H9 (cell line): ENCODE measurements at regions not wholly inside any gene's neighbourhood (a gene's known extent, or its start where the extent isn't known, plus 50 kb on each side); places are given as distances from the start of the nearest gene placed in this dataset.

ENCODE experiments used
- DNase-seq: peaks from one replicate; pipeline ENCODE4 v3.0.0-alpha.2; 2017
- H2AFZ ChIP-seq: one replicate; pipeline ENCODE4 v1.6.1; 2013; ENCODE audit warnings: mild to moderate bottlenecking, low read length, control low read depth, moderate library complexity
- H2AK5ac ChIP-seq: 2 replicates; pipeline ENCODE4 v1.6.1; 2013; ENCODE audit warnings: low read length, control low read depth, mixed read lengths; ENCODE audit not compliant: insufficient read length
- H2BK120ac ChIP-seq: one replicate; pipeline ENCODE4 v1.6.1; 2013; ENCODE audit warnings: low read depth, mild to moderate bottlenecking, low read length, control low read depth, inconsistent platforms; ENCODE audit not compliant: poor library complexity, severe bottlenecking
- H2BK12ac ChIP-seq: 2 replicates; pipeline ENCODE4 v1.6.1; 2013; ENCODE audit warnings: low read length, control low read depth, mixed read lengths, low read depth; ENCODE audit not compliant: insufficient read length
- H2BK15ac ChIP-seq: 2 replicates; pipeline ENCODE4 v1.6.1; 2013; ENCODE audit warnings: low read depth, low read length, control low read depth
- H2BK20ac ChIP-seq: one replicate; pipeline ENCODE4 v1.6.1; 2013; ENCODE audit warnings: low read depth, mild to moderate bottlenecking, low read length, control low read depth, inconsistent platforms; ENCODE audit not compliant: poor library complexity, severe bottlenecking
- H2BK5ac ChIP-seq: 2 replicates; pipeline ENCODE4 v1.6.1; 2013; ENCODE audit warnings: low read length, control low read depth, mixed read lengths; ENCODE audit not compliant: insufficient read length
- H3K14ac ChIP-seq: 2 replicates; pipeline ENCODE4 v1.6.1; 2013; ENCODE audit warnings: low read length, control low read depth; ENCODE audit not compliant: insufficient read depth
- H3K18ac ChIP-seq: 2 replicates; pipeline ENCODE4 v1.6.1; 2013; ENCODE audit warnings: low read depth, mild to moderate bottlenecking, mixed read lengths, low read length, control low read depth; ENCODE audit not compliant: insufficient read length
- H3K23ac ChIP-seq: 2 replicates; pipeline ENCODE4 v1.6.1; 2013; ENCODE audit warnings: low read length, control low read depth, mixed read lengths, low read depth; ENCODE audit not compliant: insufficient read length
- H3K23me2 ChIP-seq: 2 replicates; pipeline ENCODE4 v1.6.1; 2013; ENCODE audit warnings: low read depth, mild to moderate bottlenecking, mixed read lengths, low read length, control low read depth; ENCODE audit not compliant: insufficient read length, poor library complexity, severe bottlenecking
- H3K27ac ChIP-seq: 2 replicates; pipeline ENCODE4 v1.5.1; 2013; ENCODE audit warnings: low read length, control low read depth, mixed read lengths, low read depth; ENCODE audit not compliant: insufficient read length
- H3K27me3 ChIP-seq: 2 replicates; pipeline ENCODE4 v1.6.1; 2013; ENCODE audit warnings: low read length, control low read depth, inconsistent platforms; ENCODE audit not compliant: insufficient read depth
- H3K4ac ChIP-seq: 2 replicates; pipeline ENCODE4 v1.6.1; 2013; ENCODE audit warnings: low read depth, mild to moderate bottlenecking, control low read depth, inconsistent platforms, low read length, moderate library complexity
- H3K4me1 ChIP-seq: 2 replicates; pipeline ENCODE4 v1.6.1; 2013; ENCODE audit warnings: low read length, control low read depth, inconsistent platforms; ENCODE audit not compliant: insufficient read depth
- H3K4me2 ChIP-seq: 2 replicates; pipeline ENCODE4 v1.6.1; 2013; ENCODE audit warnings: low read length, control low read depth, mixed read lengths; ENCODE audit not compliant: insufficient read length, insufficient read depth
- H3K56ac ChIP-seq: 2 replicates; pipeline ENCODE4 v1.6.1; 2013; ENCODE audit warnings: low read depth, mild to moderate bottlenecking, mixed read lengths, low read length, control low read depth; ENCODE audit not compliant: insufficient read length
- H3K79me1 ChIP-seq: 2 replicates; pipeline ENCODE4 v1.6.1; 2013; ENCODE audit warnings: low read depth, mild to moderate bottlenecking, moderate library complexity, low read length, control low read depth, inconsistent platforms; ENCODE audit not compliant: insufficient read depth, poor library complexity, severe bottlenecking
- H3K79me2 ChIP-seq: 2 replicates; pipeline ENCODE4 v1.6.1; 2013; ENCODE audit warnings: low read length, control low read depth, inconsistent platforms; ENCODE audit not compliant: insufficient read depth
- H3K9ac ChIP-seq: 2 replicates; pipeline ENCODE4 v1.6.1; 2013; ENCODE audit warnings: low read length, control low read depth, mixed read lengths; ENCODE audit not compliant: insufficient read length; ENCODE audit errors: extremely low read depth
- H3K9me3 ChIP-seq: one replicate; pipeline ENCODE4 v1.6.1; 2013; ENCODE audit warnings: low read depth, low read length, inconsistent platforms; ENCODE audit not compliant: control insufficient read depth
- H3T11ph ChIP-seq: one replicate; pipeline ENCODE4 v1.6.1; 2013; ENCODE audit warnings: mild to moderate bottlenecking, low read length, control low read depth, inconsistent platforms
- H4K20me1 ChIP-seq: one replicate; pipeline ENCODE4 v1.6.1; 2013; ENCODE audit not compliant: control insufficient read depth, insufficient read length, insufficient read depth
- H4K5ac ChIP-seq: 2 replicates; pipeline ENCODE4 v1.6.1; 2013; ENCODE audit warnings: low read depth, mild to moderate bottlenecking, mixed read lengths, low read length, control low read depth; ENCODE audit not compliant: insufficient read length
- H4K8ac ChIP-seq: replicated peaks from 2 replicates; pipeline ENCODE4 v1.6.1; 2013; ENCODE audit warnings: low read length, control low read depth, mixed read lengths, low read depth; ENCODE audit not compliant: insufficient read length
- H4K91ac ChIP-seq: 2 replicates; pipeline ENCODE4 v1.6.1; 2013; ENCODE audit warnings: low read depth, mild to moderate bottlenecking, moderate library complexity, mixed read lengths, low read length, control low read depth; ENCODE audit not compliant: insufficient read length
- H3K27ac Mint-ChIP-seq, 3 experiments: 2 replicates in 2 of 3; 3 replicates in 1 of 3; pipeline ENCODE4 v1.8.0; 2020 to 2021; ENCODE audit warnings: mixed read lengths in 3 of 3, mild to moderate bottlenecking in 1 of 3, moderate library complexity in 1 of 3
- H3K27me3 Mint-ChIP-seq: 2 replicates; pipeline ENCODE4 v1.8.0; 2021; ENCODE audit warnings: low read depth, mild to moderate bottlenecking, moderate library complexity, mixed read lengths
- H3K36me3 Mint-ChIP-seq, 3 experiments: 2 replicates in 2 of 3; 3 replicates in 1 of 3; pipeline ENCODE4 v1.8.0; 2020 to 2021; ENCODE audit warnings: low read depth in 3 of 3, mixed read lengths in 3 of 3; ENCODE audit not compliant: insufficient read depth in 1 of 3
- H3K4me1 Mint-ChIP-seq, 2 experiments: 2 replicates each; pipeline ENCODE4 v1.8.0; 2020; ENCODE audit warnings: mixed read lengths in 2 of 2
- H3K4me3 Mint-ChIP-seq, 2 experiments: 2 replicates in 1 of 2; 3 replicates in 1 of 2; pipeline ENCODE4 v1.8.0; 2020 to 2021; ENCODE audit warnings: mild to moderate bottlenecking in 2 of 2, mixed read lengths in 2 of 2, moderate library complexity in 1 of 2
- H3K9me3 Mint-ChIP-seq, 2 experiments: 2 replicates in 1 of 2; 3 replicates in 1 of 2; pipeline ENCODE4 v1.8.0; 2020; ENCODE audit warnings: mild to moderate bottlenecking in 2 of 2, mixed read lengths in 2 of 2, moderate library complexity in 1 of 2
- CTCF ChIP-seq: fragments of 200-600 bp; sonication (generic); conservative IDR thresholded peaks from 3 replicates; pipeline ENCODE4 v1.8.0; 2021; ENCODE audit warnings: antibody characterized with exemption, mild to moderate bottlenecking

DNA sequence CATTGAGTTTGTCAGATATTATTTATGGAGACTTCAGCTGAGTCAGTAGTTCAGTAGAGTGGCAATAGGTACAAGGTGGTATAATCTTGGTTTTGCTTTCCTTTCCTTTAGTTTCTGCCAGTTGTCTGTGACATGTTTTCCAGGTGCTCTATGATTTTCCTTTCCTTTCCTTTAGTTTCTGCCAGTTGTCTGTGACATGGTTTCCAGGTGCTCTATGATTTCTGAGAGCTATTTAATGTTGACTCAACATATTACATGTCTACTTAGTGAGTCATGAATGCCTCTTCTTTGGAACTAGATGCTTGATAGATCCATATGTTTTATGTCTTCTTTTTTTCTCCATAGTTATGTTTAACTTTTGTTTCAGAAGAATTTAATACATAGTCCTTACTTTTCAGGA lies 186.4 kb upstream of the DEFB112 start:
- H3K18ac ChIP-seq = no peak overlapping the region
- H2AK5ac ChIP-seq = no peak overlapping the region
- no peaks in the 10 kb centered on the region for H3K27me3 ChIP-seq
- no peaks in the 10 kb centered on the region for H3K36me3 Mint-ChIP-seq
- no peak overlapping the region for H2BK20ac ChIP-seq
- H3K4me3 Mint-ChIP-seq = no peak overlapping the region
- no peaks in the 10 kb centered on the region for H3K4me1 Mint-ChIP-seq
- no peak overlapping the region for H4K8ac ChIP-seq
- no peak overlapping the region for H2AFZ ChIP-seq
- no peak overlapping the region for H2BK120ac ChIP-seq
- no peaks in the 10 kb centered on the region for H3K79me2 ChIP-seq
- no peak overlapping the region for H2BK15ac ChIP-seq
- no peak for TF ChIP-seq CTCF
- no peaks in the 10 kb centered on the region for H3K4me1 ChIP-seq
- H3K14ac ChIP-seq = no peak overlapping the region
- no peaks in the 10 kb centered on the region for H3K9me3 ChIP-seq
- no peak overlapping the region for H2BK12ac ChIP-seq
- no peaks in the 10 kb centered on the region for H4K20me1 ChIP-seq
- no peaks in the 10 kb centered on the region for H3K23me2 ChIP-seq
- H4K91ac ChIP-seq = no peak overlapping the region
- H3K79me1 ChIP-seq = no peaks in the 10 kb centered on the region
- H3K23ac ChIP-seq = no peak overlapping the region
- H3K9me3 Mint-ChIP-seq = no peaks in the 10 kb centered on the region; a peak in 1 of 5 replicates
- H3K27ac ChIP-seq = no peak overlapping the region
- no peak overlapping the region for H3K9ac ChIP-seq
- DNase-seq = no peak
- H3K27ac Mint-ChIP-seq = no peak overlapping the region
- no peak overlapping the region for H3K4me2 ChIP-seq
- no peaks in the 10 kb centered on the region; the same call in 1 of the 2 replicates for H3K27me3 Mint-ChIP-seq
- no peak overlapping the region for H3T11ph ChIP-seq
- no peak overlapping the region for H3K56ac ChIP-seq
- H2BK5ac ChIP-seq = no peak overlapping the region
- no peak overlapping the region for H3K4ac ChIP-seq
- no peak overlapping the region for H4K5ac ChIP-seq
